H9 (cell line): ENCODE measurements at regions not wholly inside any gene's neighbourhood (a gene's known extent, or its start where the extent isn't known, plus 50 kb on each side); places are given as distances from the start of the nearest gene placed in this dataset.

Experiments
- DNase-seq: peaks from one replicate; pipeline ENCODE4 v3.0.0-alpha.2; 2017
- H2AFZ ChIP-seq: one replicate; pipeline ENCODE4 v1.6.1; 2013; ENCODE audit warnings: mild to moderate bottlenecking, low read length, control low read depth, moderate library complexity
- H2AK5ac ChIP-seq: 2 replicates; pipeline ENCODE4 v1.6.1; 2013; ENCODE audit warnings: low read length, control low read depth, mixed read lengths; ENCODE audit not compliant: insufficient read length
- H2BK120ac ChIP-seq: one replicate; pipeline ENCODE4 v1.6.1; 2013; ENCODE audit warnings: low read depth, mild to moderate bottlenecking, low read length, control low read depth, inconsistent platforms; ENCODE audit not compliant: poor library complexity, severe bottlenecking
- H2BK12ac ChIP-seq: 2 replicates; pipeline ENCODE4 v1.6.1; 2013; ENCODE audit warnings: low read length, control low read depth, mixed read lengths, low read depth; ENCODE audit not compliant: insufficient read length
- H2BK15ac ChIP-seq: 2 replicates; pipeline ENCODE4 v1.6.1; 2013; ENCODE audit warnings: low read depth, low read length, control low read depth
- H2BK20ac ChIP-seq: one replicate; pipeline ENCODE4 v1.6.1; 2013; ENCODE audit warnings: low read depth, mild to moderate bottlenecking, low read length, control low read depth, inconsistent platforms; ENCODE audit not compliant: poor library complexity, severe bottlenecking
- H2BK5ac ChIP-seq: 2 replicates; pipeline ENCODE4 v1.6.1; 2013; ENCODE audit warnings: low read length, control low read depth, mixed read lengths; ENCODE audit not compliant: insufficient read length
- H3K14ac ChIP-seq: 2 replicates; pipeline ENCODE4 v1.6.1; 2013; ENCODE audit warnings: low read length, control low read depth; ENCODE audit not compliant: insufficient read depth
- H3K18ac ChIP-seq: 2 replicates; pipeline ENCODE4 v1.6.1; 2013; ENCODE audit warnings: low read depth, mild to moderate bottlenecking, mixed read lengths, low read length, control low read depth; ENCODE audit not compliant: insufficient read length
- H3K23ac ChIP-seq: 2 replicates; pipeline ENCODE4 v1.6.1; 2013; ENCODE audit warnings: low read length, control low read depth, mixed read lengths, low read depth; ENCODE audit not compliant: insufficient read length
- H3K23me2 ChIP-seq: 2 replicates; pipeline ENCODE4 v1.6.1; 2013; ENCODE audit warnings: low read depth, mild to moderate bottlenecking, mixed read lengths, low read length, control low read depth; ENCODE audit not compliant: insufficient read length, poor library complexity, severe bottlenecking
- H3K27ac ChIP-seq: 2 replicates; pipeline ENCODE4 v1.5.1; 2013; ENCODE audit warnings: low read length, control low read depth, mixed read lengths, low read depth; ENCODE audit not compliant: insufficient read length
- H3K27me3 ChIP-seq: 2 replicates; pipeline ENCODE4 v1.6.1; 2013; ENCODE audit warnings: low read length, control low read depth, inconsistent platforms; ENCODE audit not compliant: insufficient read depth
- H3K4ac ChIP-seq: 2 replicates; pipeline ENCODE4 v1.6.1; 2013; ENCODE audit warnings: low read depth, mild to moderate bottlenecking, control low read depth, inconsistent platforms, low read length, moderate library complexity
- H3K4me1 ChIP-seq: 2 replicates; pipeline ENCODE4 v1.6.1; 2013; ENCODE audit warnings: low read length, control low read depth, inconsistent platforms; ENCODE audit not compliant: insufficient read depth
- H3K4me2 ChIP-seq: 2 replicates; pipeline ENCODE4 v1.6.1; 2013; ENCODE audit warnings: low read length, control low read depth, mixed read lengths; ENCODE audit not compliant: insufficient read length, insufficient read depth
- H3K56ac ChIP-seq: 2 replicates; pipeline ENCODE4 v1.6.1; 2013; ENCODE audit warnings: low read depth, mild to moderate bottlenecking, mixed read lengths, low read length, control low read depth; ENCODE audit not compliant: insufficient read length
- H3K79me1 ChIP-seq: 2 replicates; pipeline ENCODE4 v1.6.1; 2013; ENCODE audit warnings: low read depth, mild to moderate bottlenecking, moderate library complexity, low read length, control low read depth, inconsistent platforms; ENCODE audit not compliant: insufficient read depth, poor library complexity, severe bottlenecking
- H3K79me2 ChIP-seq: 2 replicates; pipeline ENCODE4 v1.6.1; 2013; ENCODE audit warnings: low read length, control low read depth, inconsistent platforms; ENCODE audit not compliant: insufficient read depth
- H3K9ac ChIP-seq: 2 replicates; pipeline ENCODE4 v1.6.1; 2013; ENCODE audit warnings: low read length, control low read depth, mixed read lengths; ENCODE audit not compliant: insufficient read length; ENCODE audit errors: extremely low read depth
- H3K9me3 ChIP-seq: one replicate; pipeline ENCODE4 v1.6.1; 2013; ENCODE audit warnings: low read depth, low read length, inconsistent platforms; ENCODE audit not compliant: control insufficient read depth
- H3T11ph ChIP-seq: one replicate; pipeline ENCODE4 v1.6.1; 2013; ENCODE audit warnings: mild to moderate bottlenecking, low read length, control low read depth, inconsistent platforms
- H4K20me1 ChIP-seq: one replicate; pipeline ENCODE4 v1.6.1; 2013; ENCODE audit not compliant: control insufficient read depth, insufficient read length, insufficient read depth
- H4K5ac ChIP-seq: 2 replicates; pipeline ENCODE4 v1.6.1; 2013; ENCODE audit warnings: low read depth, mild to moderate bottlenecking, mixed read lengths, low read length, control low read depth; ENCODE audit not compliant: insufficient read length
- H4K8ac ChIP-seq: replicated peaks from 2 replicates; pipeline ENCODE4 v1.6.1; 2013; ENCODE audit warnings: low read length, control low read depth, mixed read lengths, low read depth; ENCODE audit not compliant: insufficient read length
- H4K91ac ChIP-seq: 2 replicates; pipeline ENCODE4 v1.6.1; 2013; ENCODE audit warnings: low read depth, mild to moderate bottlenecking, moderate library complexity, mixed read lengths, low read length, control low read depth; ENCODE audit not compliant: insufficient read length
- H3K27ac Mint-ChIP-seq, 3 experiments: 2 replicates in 2 of 3; 3 replicates in 1 of 3; pipeline ENCODE4 v1.8.0; 2020 to 2021; ENCODE audit warnings: mixed read lengths in 3 of 3, mild to moderate bottlenecking in 1 of 3, moderate library complexity in 1 of 3
- H3K27me3 Mint-ChIP-seq: 2 replicates; pipeline ENCODE4 v1.8.0; 2021; ENCODE audit warnings: low read depth, mild to moderate bottlenecking, moderate library complexity, mixed read lengths
- H3K36me3 Mint-ChIP-seq, 3 experiments: 2 replicates in 2 of 3; 3 replicates in 1 of 3; pipeline ENCODE4 v1.8.0; 2020 to 2021; ENCODE audit warnings: low read depth in 3 of 3, mixed read lengths in 3 of 3; ENCODE audit not compliant: insufficient read depth in 1 of 3
- H3K4me1 Mint-ChIP-seq, 2 experiments: 2 replicates each; pipeline ENCODE4 v1.8.0; 2020; ENCODE audit warnings: mixed read lengths in 2 of 2
- H3K4me3 Mint-ChIP-seq, 2 experiments: 2 replicates in 1 of 2; 3 replicates in 1 of 2; pipeline ENCODE4 v1.8.0; 2020 to 2021; ENCODE audit warnings: mild to moderate bottlenecking in 2 of 2, mixed read lengths in 2 of 2, moderate library complexity in 1 of 2
- H3K9me3 Mint-ChIP-seq, 2 experiments: 2 replicates in 1 of 2; 3 replicates in 1 of 2; pipeline ENCODE4 v1.8.0; 2020; ENCODE audit warnings: mild to moderate bottlenecking in 2 of 2, mixed read lengths in 2 of 2, moderate library complexity in 1 of 2
- CTCF ChIP-seq: fragments of 200-600 bp; sonication (generic); conservative IDR thresholded peaks from 3 replicates; pipeline ENCODE4 v1.8.0; 2021; ENCODE audit warnings: antibody characterized with exemption, mild to moderate bottlenecking
- WGBS: extraction: QIAGEN DNeasy Blood & Tissue Kit; methylation state at CpG from one replicate; pipeline ENCODE4 v1.1.7; 2013; ENCODE audit warnings: missing lambda C conversion rate, low lambda C conversion rate, mixed read lengths; ENCODE audit not compliant: insufficient read length; ENCODE audit errors: extremely low coverage; 5-methylcytosine and 5-hydroxymethylcytosine counted together

DNA sequence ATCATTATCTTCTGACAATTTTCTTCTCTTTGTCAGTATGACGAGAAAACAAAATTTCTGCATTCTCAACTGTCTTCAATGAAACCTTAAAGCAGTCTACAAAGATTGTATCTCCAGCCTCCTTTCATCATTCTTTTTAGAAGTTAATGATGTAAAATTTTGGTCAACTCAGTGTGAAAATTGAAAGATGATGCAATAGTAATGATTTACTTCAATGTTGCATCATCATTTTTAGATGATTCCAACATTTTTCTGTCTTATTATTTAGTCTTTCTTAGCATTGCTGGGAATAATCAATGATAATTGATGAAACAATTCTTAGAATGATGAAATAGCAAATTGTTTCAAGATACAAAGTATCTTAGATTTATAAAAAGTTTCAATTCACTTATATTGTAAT is 372.7 kb downstream of the C4orf33 start:
- H2AK5ac ChIP-seq = no peak overlapping the region
- H3K9me3 Mint-ChIP-seq = no peaks in the 10 kb centered on the region; a peak in 1 of 5 replicates
- no peak overlapping the region for H3K4ac ChIP-seq
- no peaks in the 10 kb centered on the region for H3K4me1 Mint-ChIP-seq
- TF ChIP-seq CTCF = no peak
- no peak overlapping the region for H4K8ac ChIP-seq
- no peaks in the 10 kb centered on the region for H3K79me1 ChIP-seq
- no peaks in the 10 kb centered on the region for H3K23me2 ChIP-seq
- DNase-seq = no peak
- H3K27me3 ChIP-seq = no peaks in the 10 kb centered on the region
- H3K23ac ChIP-seq = no peak overlapping the region
- no peak overlapping the region for H3K4me2 ChIP-seq
- H3K14ac ChIP-seq = no peak overlapping the region
- no CpG with 5 or more reads among the region's 1 CpG for WGBS
- no peak overlapping the region for H3K4me3 Mint-ChIP-seq
- no peak overlapping the region for H2BK5ac ChIP-seq
- H2BK15ac ChIP-seq = no peak overlapping the region
- no peaks in the 10 kb centered on the region for H3K27me3 Mint-ChIP-seq
- H3K18ac ChIP-seq = no peak overlapping the region
- no peaks in the 10 kb centered on the region for H3K4me1 ChIP-seq
- no peak overlapping the region for H2BK20ac ChIP-seq
- H4K20me1 ChIP-seq = no peaks in the 10 kb centered on the region
- H3K27ac Mint-ChIP-seq = no peak overlapping the region
- no peak overlapping the region for H3T11ph ChIP-seq
- no peaks in the 10 kb centered on the region for H3K79me2 ChIP-seq
- H4K91ac ChIP-seq = no peak overlapping the region
- H3K56ac ChIP-seq = no peak overlapping the region
- H3K9ac ChIP-seq = no peak overlapping the region
- no peak overlapping the region for H3K27ac ChIP-seq
- H2AFZ ChIP-seq = no peak overlapping the region
- no peak overlapping the region for H2BK12ac ChIP-seq
- no peaks in the 10 kb centered on the region for H3K9me3 ChIP-seq
- H3K36me3 Mint-ChIP-seq = no peaks in the 10 kb centered on the region
- no peak overlapping the region for H2BK120ac ChIP-seq
- no peak overlapping the region for H4K5ac ChIP-seq
